ENCODE measurements at regions not wholly inside any gene's neighbourhood (a gene's known extent, or its start where the extent isn't known, plus 50 kb on each side); places are given as distances from the start of the nearest gene placed in this dataset.

- intact Hi-C loops (cut with DNase I), result no loop called here
- H3K27ac ChIP-seq, result no peak overlapping the region
- ATAC-seq (no peak), DNase-seq (no peak)
- no peaks in the 10 kb centered on the region for H3K36me3 ChIP-seq (ENCODE audit: insufficient read depth in 1 of 2, low read depth in 1 of 2)
- H3K9me3 ChIP-seq, result peaks cover 4% of the 10 kb centered on the region
- WGBS, 3 donors, result 90 to 95% (median 93%) methylated on average over 2 of the region's 2 CpGs
- H3K4me1 ChIP-seq, result no peaks in the 10 kb centered on the region
- TF ChIP-seq, protein P1, sequence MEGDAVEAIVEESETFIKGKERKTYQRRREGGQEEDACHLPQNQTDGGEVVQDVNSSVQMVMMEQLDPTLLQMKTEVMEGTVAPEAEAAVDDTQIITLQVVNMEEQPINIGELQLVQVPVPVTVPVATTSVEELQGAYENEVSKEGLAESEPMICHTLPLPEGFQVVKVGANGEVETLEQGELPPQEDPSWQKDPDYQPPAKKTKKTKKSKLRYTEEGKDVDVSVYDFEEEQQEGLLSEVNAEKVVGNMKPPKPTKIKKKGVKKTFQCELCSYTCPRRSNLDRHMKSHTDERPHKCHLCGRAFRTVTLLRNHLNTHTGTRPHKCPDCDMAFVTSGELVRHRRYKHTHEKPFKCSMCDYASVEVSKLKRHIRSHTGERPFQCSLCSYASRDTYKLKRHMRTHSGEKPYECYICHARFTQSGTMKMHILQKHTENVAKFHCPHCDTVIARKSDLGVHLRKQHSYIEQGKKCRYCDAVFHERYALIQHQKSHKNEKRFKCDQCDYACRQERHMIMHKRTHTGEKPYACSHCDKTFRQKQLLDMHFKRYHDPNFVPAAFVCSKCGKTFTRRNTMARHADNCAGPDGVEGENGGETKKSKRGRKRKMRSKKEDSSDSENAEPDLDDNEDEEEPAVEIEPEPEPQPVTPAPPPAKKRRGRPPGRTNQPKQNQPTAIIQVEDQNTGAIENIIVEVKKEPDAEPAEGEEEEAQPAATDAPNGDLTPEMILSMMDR (IDR thresholded peaks at IDR 0.05), result no peak
- no peaks in the 10 kb centered on the region for H3K27me3 ChIP-seq (ENCODE audit: insufficient read depth in 3 of 3, low read length in 2 of 3)
- H3K4me3 ChIP-seq, result no peak overlapping the region
Observed at GRCh38 chr6:67839818-67840217, 795.3 kb upstream of the ADGRB3 start.

DNA sequence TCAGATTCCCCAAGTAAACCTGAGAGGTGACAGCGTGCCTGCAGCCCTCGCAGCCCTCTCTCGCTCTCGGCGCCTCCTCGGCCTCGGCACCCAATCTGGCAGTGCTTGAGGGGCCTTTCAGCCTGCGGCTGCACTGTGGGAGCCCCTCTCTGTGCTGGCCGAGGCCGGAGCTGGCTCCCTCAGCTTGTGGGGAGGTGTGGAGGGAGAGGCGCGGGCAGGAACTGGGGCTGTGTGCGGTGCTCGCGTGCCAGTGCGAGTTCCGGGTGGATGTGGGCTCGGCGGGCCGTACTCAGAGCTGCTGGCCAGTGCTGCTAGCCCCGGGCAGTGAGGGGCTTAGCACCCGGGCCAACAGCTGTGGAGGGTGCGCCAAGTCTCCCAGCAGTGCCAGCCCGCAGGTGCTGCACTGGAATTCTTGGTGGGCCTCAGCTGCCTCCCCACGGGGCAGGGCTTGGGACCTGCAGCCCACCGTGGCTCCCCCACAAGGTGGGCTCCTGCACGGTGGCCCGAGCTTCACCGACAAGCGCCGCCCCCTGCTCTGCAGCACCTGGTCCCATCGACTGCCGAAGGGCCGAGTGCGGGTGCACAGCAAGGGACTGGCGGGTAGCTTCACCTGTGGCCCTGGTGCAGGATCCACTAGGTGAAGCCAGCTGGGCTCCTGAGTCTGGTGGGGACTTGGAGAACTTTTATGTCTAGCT lies 809.7 kb upstream of the ADGRB3 start:
- intact Hi-C loops (cut with DNase I), result no loop called here
- Histone ChIP-seq H3K27me3 (ENCODE audit: insufficient read depth in 3 of 3, low read length in 2 of 3) (no peaks in the 10 kb centered on the region), H3K36me3 (ENCODE audit: insufficient read depth in 1 of 2, low read depth in 1 of 2) (no peaks in the 10 kb centered on the region), H3K4me3 (no peak overlapping the region), H3K27ac (no peak overlapping the region), H3K9me3 (no peaks in the 10 kb centered on the region), H3K4me1 (no peaks in the 10 kb centered on the region)
- DNase-seq, result no peak
- ATAC-seq, result no peak
- TF ChIP-seq, protein P1 (IDR thresholded peaks at IDR 0.05), result no peak
- WGBS, 3 donors, result 92 to 93% (median 93%) methylated on average over 35 to 36 of the region's 36 CpGs

GRCh38 chr6:67818322-67818721 lies 816.8 kb upstream of the ADGRB3 start:
- H3K27ac ChIP-seq, result no peak overlapping the region
- H3K9me3 ChIP-seq, result peaks cover 3% of the 10 kb centered on the region
- ATAC-seq (no peak), DNase-seq (no peak)
- intact Hi-C loops (cut with DNase I), result no loop called here
- no peaks in the 10 kb centered on the region for H3K36me3 ChIP-seq (ENCODE audit: insufficient read depth in 1 of 2, low read depth in 1 of 2)
- no peaks in the 10 kb centered on the region for H3K4me1 ChIP-seq
- no peak overlapping the region for H3K4me3 ChIP-seq
- TF ChIP-seq, protein P1 (IDR thresholded peaks at IDR 0.05), result no peak
- H3K27me3 ChIP-seq (ENCODE audit: insufficient read depth in 3 of 3, low read length in 2 of 3), result no peaks in the 10 kb centered on the region
- WGBS, 3 donors, result 69 to 85% (median 81%) methylated on average over 2 of the region's 2 CpGs

GRCh38 chr6:67815623-67816022 lies 819.5 kb upstream of the ADGRB3 start:
- DNase-seq (no peak), ATAC-seq (no peak)
- Histone ChIP-seq H3K9me3 (peaks cover 17% of the 10 kb centered on the region), H3K36me3 (ENCODE audit: insufficient read depth in 1 of 2, low read depth in 1 of 2) (no peaks in the 10 kb centered on the region), H3K27me3 (ENCODE audit: insufficient read depth in 3 of 3, low read length in 2 of 3) (no peaks in the 10 kb centered on the region), H3K4me1 (no peaks in the 10 kb centered on the region), H3K27ac (no peak overlapping the region), H3K4me3 (no peak overlapping the region)
- TF ChIP-seq, protein P1 (IDR thresholded peaks at IDR 0.05), result no peak
- 51 to 60% (median 58%) methylated on average over 2 of the region's 2 CpGs for WGBS, 3 donors
- intact Hi-C loops (cut with DNase I), result no loop called here

GRCh38 chr6:67814262-67814661 lies 820.8 kb upstream of the ADGRB3 start:
- intact Hi-C loops (cut with DNase I), result no loop called here
- Histone ChIP-seq H3K9me3 (peaks cover 17% of the 10 kb centered on the region), H3K36me3 (ENCODE audit: insufficient read depth in 1 of 2, low read depth in 1 of 2) (no peaks in the 10 kb centered on the region), H3K4me3 (no peak overlapping the region), H3K27ac (no peak overlapping the region), H3K27me3 (ENCODE audit: insufficient read depth in 3 of 3, low read length in 2 of 3) (no peaks in the 10 kb centered on the region), H3K4me1 (no peaks in the 10 kb centered on the region)
- DNase-seq, result no peak
- TF ChIP-seq, protein P1 (IDR thresholded peaks at IDR 0.05), result no peak
- ATAC-seq, result no peak
- WGBS, 3 donors, result 83 to 87% (median 87%) methylated on average over 3 of the region's 3 CpGs
